Muscle layer of colon (tissue), 2 donors: ENCODE measurements at regions not wholly inside any gene's neighbourhood (a gene's known extent, or its start where the extent isn't known, plus 50 kb on each side); places are given as distances from the start of the nearest gene placed in this dataset.

Source experiments
- H3K27ac ChIP-seq: one replicate; pipeline ENCODE4 v1.7.0; 2013; ENCODE audit warnings: low read depth, mild to moderate bottlenecking, low read length, moderate library complexity
- H3K27me3 ChIP-seq, 2 donors: one replicate each; pipeline ENCODE4 v1.7.0; 2013; ENCODE audit warnings: low read length in 2 of 2, mild to moderate bottlenecking in 2 of 2; ENCODE audit not compliant: insufficient read depth in 2 of 2, control insufficient read depth in 1 of 2
- H3K36me3 ChIP-seq: one replicate; pipeline ENCODE4 v1.7.0; 2013; ENCODE audit warnings: mild to moderate bottlenecking, low read length; ENCODE audit not compliant: insufficient read depth
- H3K4me1 ChIP-seq: one replicate; pipeline ENCODE4 v1.7.0; 2013; ENCODE audit warnings: mild to moderate bottlenecking, low read length; ENCODE audit not compliant: insufficient read depth
- H3K4me3 ChIP-seq, 2 donors: one replicate each; pipeline ENCODE4 v1.7.0; 2013; ENCODE audit warnings: low read length in 2 of 2, low read depth in 1 of 2, mild to moderate bottlenecking in 1 of 2, moderate library complexity in 1 of 2
- H3K9ac ChIP-seq: one replicate; pipeline ENCODE4 v1.7.0; 2013; ENCODE audit warnings: low read length
- H3K9me3 ChIP-seq: one replicate; pipeline ENCODE4 v1.7.0; 2013; ENCODE audit warnings: mild to moderate bottlenecking, low read length
- donor health status: abdominal sarcoma.
- donor health status: Adenocarcinoma of cecum.

DNA sequence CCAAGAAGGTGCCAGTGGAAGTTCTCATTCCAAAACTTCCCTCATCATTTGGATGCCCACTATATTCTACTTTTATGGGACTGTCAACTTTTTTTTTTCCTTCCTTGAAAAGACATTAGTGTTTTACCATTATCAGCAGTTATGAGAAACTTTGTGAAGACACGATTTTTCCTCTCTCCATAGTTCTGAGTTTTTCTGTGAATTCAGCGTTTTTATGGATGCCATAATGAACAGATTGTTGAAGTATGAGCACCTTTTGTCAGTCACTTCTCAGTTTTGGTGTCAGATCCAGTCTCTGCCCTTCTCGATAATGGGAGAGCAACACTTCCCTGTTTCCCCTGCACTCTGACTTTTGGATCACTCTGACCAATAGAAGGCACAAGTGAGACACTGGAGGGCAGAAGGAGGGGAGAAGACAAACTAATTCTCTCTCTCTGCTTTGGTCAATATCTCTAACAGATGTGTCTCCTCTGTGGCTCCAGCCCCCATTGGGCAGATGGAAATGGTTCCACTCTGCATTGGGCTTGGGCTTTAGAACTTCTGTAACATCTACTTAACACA, 53.5 kb upstream of the FN1 start:
- no peaks in the 10 kb centered on the region for H3K9me3 ChIP-seq
- no peaks in the 10 kb centered on the region for H3K4me1 ChIP-seq

DNA sequence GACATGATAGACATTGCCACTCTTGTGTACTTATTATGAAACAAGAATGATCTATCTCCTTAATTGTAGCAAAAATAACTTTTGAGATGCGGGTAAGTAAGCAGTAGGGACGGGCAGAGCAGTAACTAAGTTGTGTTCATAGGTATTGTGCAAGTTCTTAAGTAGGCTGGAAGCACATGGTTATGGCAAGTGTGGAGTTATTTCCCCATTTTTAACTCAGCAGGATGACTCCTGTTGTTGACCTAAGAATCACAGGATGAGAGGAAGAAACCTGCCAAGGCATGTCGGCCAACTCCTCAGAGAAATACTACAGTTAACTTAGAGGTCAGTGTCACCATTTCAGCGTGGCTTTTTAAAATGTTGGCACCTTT, 51.1 kb upstream of the FN1 start:
- no peaks in the 10 kb centered on the region for H3K27me3 ChIP-seq
- no peak overlapping the region for H3K4me3 ChIP-seq
- H3K9ac ChIP-seq, result no peak overlapping the region
- no peaks in the 10 kb centered on the region for H3K36me3 ChIP-seq
- H3K9me3 ChIP-seq, result no peaks in the 10 kb centered on the region
- H3K27ac ChIP-seq, result no peak overlapping the region
- no peaks in the 10 kb centered on the region for H3K4me1 ChIP-seq

More for the DNA sequence above, 53.5 kb upstream of the FN1 start:
- Histone ChIP-seq H3K36me3 (no peaks in the 10 kb centered on the region), H3K4me3 (no peak overlapping the region), H3K27me3 (no peaks in the 10 kb centered on the region), H3K9ac (no peak overlapping the region), H3K27ac (no peak overlapping the region)

DNA sequence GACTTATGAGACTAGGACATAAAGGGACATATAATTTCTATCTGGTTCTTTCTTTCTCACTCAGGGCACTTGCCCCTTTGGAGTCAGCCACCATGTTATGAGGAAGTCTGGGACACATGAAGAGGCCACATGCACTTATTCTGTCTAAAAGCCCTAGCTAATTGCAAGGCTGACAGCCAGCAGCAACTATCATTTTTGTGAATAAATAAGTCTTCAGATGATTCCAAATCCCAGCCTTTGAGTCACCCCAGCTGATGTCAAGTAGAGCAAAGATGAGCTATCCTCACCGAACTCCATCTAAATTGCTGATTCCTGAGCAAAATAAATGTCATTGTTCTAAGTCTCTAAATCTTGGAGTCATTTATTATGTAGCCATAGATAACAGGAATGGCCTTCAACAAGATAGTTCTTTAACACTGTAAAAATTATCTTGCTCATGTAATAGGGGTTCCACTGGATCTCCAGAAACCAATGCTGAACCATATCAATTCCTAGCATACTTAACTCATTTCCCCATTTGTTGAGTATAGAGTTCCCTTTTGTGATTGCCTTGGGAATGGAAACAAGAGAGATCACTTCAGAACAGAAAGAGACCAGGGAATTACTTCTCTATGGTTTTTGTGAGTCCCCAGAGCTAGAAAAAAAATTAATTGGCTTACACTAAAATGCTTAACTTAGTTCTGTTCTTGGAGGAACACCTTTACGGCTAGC, 50.6 kb upstream of the FN1 start:
- no peak overlapping the region for H3K9ac ChIP-seq
- no peaks in the 10 kb centered on the region for H3K9me3 ChIP-seq
- no peaks in the 10 kb centered on the region for H3K27me3 ChIP-seq
- no peaks in the 10 kb centered on the region for H3K36me3 ChIP-seq
- no peak overlapping the region for H3K4me3 ChIP-seq
- no peaks in the 10 kb centered on the region for H3K4me1 ChIP-seq
- H3K27ac ChIP-seq, result no peak overlapping the region
